Lower lobe of right lung (tissue), 2 donors: ENCODE measurements at regions not wholly inside any gene's neighbourhood (a gene's known extent, or its start where the extent isn't known, plus 50 kb on each side); places are given as distances from the start of the nearest gene placed in this dataset.

Experiments used
- ATAC-seq, 2 donors: fragments of 200-7000 bp; cut with Tn5 transposase; one replicate each; pipeline ENCODE4 v1.9.1; 2020 to 2022; ENCODE audit warnings: mild to moderate bottlenecking in 2 of 2, moderate library complexity in 2 of 2
- DNase-seq: peaks from one replicate; pipeline ENCODE4 v3.0.0-alpha.2; 2020
- H3K27ac ChIP-seq: fragments of 200-600 bp; one replicate; pipeline ENCODE4 v1.8.0; 2022
- H3K27me3 ChIP-seq: fragments of 200-600 bp; one replicate; pipeline ENCODE4 v1.8.0; 2022; ENCODE audit warnings: low read depth
- H3K36me3 ChIP-seq: fragments of 200-600 bp; one replicate; pipeline ENCODE4 v1.8.0; 2022; ENCODE audit warnings: mild to moderate bottlenecking
- H3K4me1 ChIP-seq: fragments of 200-600 bp; one replicate; pipeline ENCODE4 v1.8.0; 2022
- H3K4me3 ChIP-seq: fragments of 200-600 bp; one replicate; pipeline ENCODE4 v1.8.0; 2022; ENCODE audit warnings: mild to moderate bottlenecking
- H3K9me3 ChIP-seq: fragments of 200-600 bp; one replicate; pipeline ENCODE4 v1.8.0; 2022
- intact Hi-C: fragments of 100-400 bp; cut with DNase I; formaldehyde crosslinking; loops from one replicate; pipeline ENCODE4 v1.11.0; 2022
- TF ChIP-seq, protein P1 (sequence below): fragments of 200-600 bp; IDR thresholded peaks from one replicate; pipeline ENCODE4 v1.8.0; 2022; ENCODE audit warnings: antibody characterized with exemption, mild to moderate bottlenecking
- donor health status: DM: no; HTN: yes; CAD: no; lungs with severe emphysema.

DNA sequence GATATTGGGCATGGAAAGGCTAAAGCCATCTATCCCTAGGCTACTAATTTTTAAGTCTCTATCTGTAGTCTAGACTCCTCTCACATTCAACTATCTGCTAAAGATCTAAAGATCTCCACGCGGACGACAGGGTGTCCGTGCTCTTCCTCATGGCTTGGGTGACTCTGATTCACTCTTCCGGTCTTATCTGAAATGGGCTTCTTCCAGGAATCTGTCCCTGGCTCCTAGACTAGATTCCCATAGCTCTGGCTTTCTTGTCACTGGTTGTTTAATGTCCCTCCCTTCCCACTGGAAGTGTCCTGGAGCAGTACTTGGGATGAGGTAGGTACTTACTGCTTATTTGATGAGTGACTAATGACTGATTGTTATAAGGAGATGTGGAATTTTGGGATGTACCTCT, 62.0 kb upstream of the PODXL start:
- H3K4me1 ChIP-seq, result peaks cover 22% of the 10 kb centered on the region
- TF ChIP-seq, protein P1, sequence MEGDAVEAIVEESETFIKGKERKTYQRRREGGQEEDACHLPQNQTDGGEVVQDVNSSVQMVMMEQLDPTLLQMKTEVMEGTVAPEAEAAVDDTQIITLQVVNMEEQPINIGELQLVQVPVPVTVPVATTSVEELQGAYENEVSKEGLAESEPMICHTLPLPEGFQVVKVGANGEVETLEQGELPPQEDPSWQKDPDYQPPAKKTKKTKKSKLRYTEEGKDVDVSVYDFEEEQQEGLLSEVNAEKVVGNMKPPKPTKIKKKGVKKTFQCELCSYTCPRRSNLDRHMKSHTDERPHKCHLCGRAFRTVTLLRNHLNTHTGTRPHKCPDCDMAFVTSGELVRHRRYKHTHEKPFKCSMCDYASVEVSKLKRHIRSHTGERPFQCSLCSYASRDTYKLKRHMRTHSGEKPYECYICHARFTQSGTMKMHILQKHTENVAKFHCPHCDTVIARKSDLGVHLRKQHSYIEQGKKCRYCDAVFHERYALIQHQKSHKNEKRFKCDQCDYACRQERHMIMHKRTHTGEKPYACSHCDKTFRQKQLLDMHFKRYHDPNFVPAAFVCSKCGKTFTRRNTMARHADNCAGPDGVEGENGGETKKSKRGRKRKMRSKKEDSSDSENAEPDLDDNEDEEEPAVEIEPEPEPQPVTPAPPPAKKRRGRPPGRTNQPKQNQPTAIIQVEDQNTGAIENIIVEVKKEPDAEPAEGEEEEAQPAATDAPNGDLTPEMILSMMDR, result no peak
- H3K4me3 ChIP-seq, result no peak overlapping the region
- no peak for ATAC-seq
- DNase-seq, result no peak
- H3K9me3 ChIP-seq, result no peaks in the 10 kb centered on the region
- no peaks in the 10 kb centered on the region for H3K36me3 ChIP-seq
- H3K27ac ChIP-seq, result no peak overlapping the region
- no peaks in the 10 kb centered on the region for H3K27me3 ChIP-seq
- intact Hi-C loops, result no loop called here

DNA sequence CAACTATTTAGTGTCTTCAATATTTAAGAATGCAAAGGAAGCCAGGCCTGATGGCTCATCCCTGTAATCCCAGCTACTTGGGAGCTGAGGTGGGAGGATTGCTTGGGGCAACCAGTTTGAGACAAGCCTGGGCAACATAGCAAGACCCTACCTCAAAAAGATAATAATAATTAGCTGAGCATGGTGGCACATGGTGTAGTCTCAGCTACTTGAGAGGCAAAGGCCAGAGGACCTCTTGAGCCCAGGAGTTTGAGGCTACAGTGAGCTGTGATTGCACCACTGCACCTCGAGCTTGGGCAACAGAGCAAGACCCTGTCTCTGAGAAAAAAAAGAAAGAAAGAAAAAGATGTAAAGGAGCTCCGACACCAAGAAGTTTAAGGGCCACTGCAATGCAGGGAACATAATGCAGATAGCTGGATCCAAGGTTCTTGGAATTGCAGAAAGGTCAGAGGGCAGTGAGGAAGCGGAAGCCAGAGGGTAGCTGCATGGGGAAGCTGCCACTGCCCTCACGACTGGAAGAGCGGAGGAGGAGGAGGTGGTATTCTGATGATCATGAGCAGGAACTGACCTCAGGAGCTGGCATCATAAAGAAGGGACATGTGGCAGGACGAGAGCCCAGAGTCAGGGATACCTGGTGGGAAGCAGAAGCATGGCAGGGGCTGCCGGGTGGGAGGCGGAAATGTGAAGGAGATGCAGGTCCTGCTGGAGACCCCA, 60.2 kb upstream of the PODXL start:
- intact Hi-C loops, result no loop called here
- DNase-seq (no peak), ATAC-seq (no peak)
- H3K4me1 ChIP-seq, result peaks cover 7% of the 10 kb centered on the region
- H3K36me3 ChIP-seq, result no peaks in the 10 kb centered on the region
- H3K27me3 ChIP-seq, result no peaks in the 10 kb centered on the region
- H3K9me3 ChIP-seq, result no peaks in the 10 kb centered on the region
- H3K4me3 ChIP-seq, result no peak overlapping the region
- H3K27ac ChIP-seq, result no peak overlapping the region
- TF ChIP-seq, protein P1, result no peak

DNA sequence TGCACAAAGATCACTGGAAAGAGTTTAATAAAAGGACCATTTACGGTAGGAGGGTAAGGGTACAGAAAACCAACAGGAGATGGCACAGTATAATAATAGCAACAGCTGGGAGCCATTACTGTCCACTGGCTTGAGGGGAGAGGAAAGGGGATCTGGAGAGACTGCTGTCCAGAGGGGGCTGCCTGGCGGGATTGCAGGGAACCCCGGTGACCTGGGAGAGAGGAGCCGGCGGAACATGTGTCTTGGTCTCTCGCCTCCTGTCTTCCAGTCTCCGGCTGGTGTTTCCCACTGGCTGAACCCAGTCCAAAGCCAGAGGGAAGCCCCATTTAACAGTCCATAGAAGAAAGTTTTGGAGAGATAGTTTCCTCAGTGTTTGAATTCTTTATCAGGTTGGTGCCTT, 57.5 kb upstream of the PODXL start:
- intact Hi-C loops, result no loop called here
- H3K27me3 ChIP-seq, result no peaks in the 10 kb centered on the region
- ATAC-seq (no peak), DNase-seq (no peak)
- no peak overlapping the region for H3K27ac ChIP-seq
- H3K36me3 ChIP-seq, result no peaks in the 10 kb centered on the region
- H3K9me3 ChIP-seq, result no peaks in the 10 kb centered on the region
- H3K4me1 ChIP-seq, result peaks cover 5% of the 10 kb centered on the region
- TF ChIP-seq, protein P1, result no peak
- H3K4me3 ChIP-seq, result no peak overlapping the region

DNA sequence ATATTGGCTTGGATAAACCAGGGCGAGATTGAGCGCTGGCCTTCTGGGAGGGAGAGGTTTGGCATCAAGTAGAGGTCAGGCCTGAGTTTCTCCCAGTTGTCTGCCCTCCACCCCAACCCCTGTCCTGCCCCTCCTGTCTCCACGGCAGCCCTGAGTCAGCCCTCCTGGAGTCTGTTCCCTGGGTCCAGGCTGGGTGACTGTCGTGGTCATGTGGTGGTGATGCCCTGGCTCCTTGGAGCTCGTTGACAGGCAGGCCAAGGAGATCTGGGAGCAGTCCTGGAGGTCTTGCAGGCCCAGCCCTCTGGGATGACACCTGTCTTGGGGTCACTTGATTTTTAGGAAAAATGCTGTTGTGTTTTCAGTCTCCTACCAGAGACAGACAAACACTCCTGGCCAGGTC, 53.6 kb upstream of the PODXL start:
- Histone ChIP-seq H3K27me3 (peaks cover 2% of the 10 kb centered on the region), H3K4me1 (no peaks in the 10 kb centered on the region), H3K36me3 (no peaks in the 10 kb centered on the region), H3K9me3 (no peaks in the 10 kb centered on the region), H3K4me3 (no peak overlapping the region), H3K27ac (no peak overlapping the region)
- ATAC-seq (no peak), DNase-seq (no peak)
- TF ChIP-seq, protein P1, result no peak
- intact Hi-C loops, result no loop called here

DNA sequence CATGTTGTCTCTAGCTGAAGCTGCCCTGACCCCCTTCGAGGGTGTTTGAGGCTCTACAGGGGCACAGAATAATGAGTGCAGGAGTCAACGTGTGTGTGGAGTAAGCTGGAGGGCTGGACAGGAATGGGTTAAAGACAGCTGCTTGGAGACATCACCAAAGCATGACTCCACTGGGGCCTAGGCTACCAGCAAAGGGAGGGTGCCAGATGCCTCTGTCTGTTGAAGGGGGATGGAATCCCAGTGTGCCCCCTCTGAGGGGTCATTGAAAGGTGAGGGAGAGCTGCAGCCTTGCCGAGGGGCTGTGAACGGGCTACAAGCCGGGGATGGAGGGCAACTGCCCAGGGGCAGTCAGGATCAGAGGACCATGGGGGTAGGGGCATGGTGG, 51.7 kb upstream of the PODXL start:
- Histone ChIP-seq H3K9me3 (no peaks in the 10 kb centered on the region), H3K4me1 (no peaks in the 10 kb centered on the region), H3K27me3 (peaks cover 2% of the 10 kb centered on the region), H3K36me3 (no peaks in the 10 kb centered on the region), H3K4me3 (no peak overlapping the region), H3K27ac (no peak overlapping the region)
- TF ChIP-seq, protein P1, result no peak
- ATAC-seq (no peak), DNase-seq (no peak)
- intact Hi-C loops, result no loop called here
